SU-DHL-6 (cell line): ENCODE measurements at regions not wholly inside any gene's neighbourhood (a gene's known extent, or its start where the extent isn't known, plus 50 kb on each side); places are given as distances from the start of the nearest gene placed in this dataset.

Experiments
- H2AFZ ChIP-seq: fragments of 200-600 bp; sonication (generic); 2 replicates; pipeline ENCODE4 v1.6.1; 2014; ENCODE audit warnings: low read depth, mild to moderate bottlenecking, moderate library complexity, mixed read lengths, antibody characterized with exemption, low read length; ENCODE audit not compliant: severe bottlenecking
- H3F3A ChIP-seq: fragments of 200-600 bp; shearing (Covaris generic); 2 replicates; pipeline ENCODE4 v1.6.0; 2016; ENCODE audit warnings: antibody characterized with exemption, mild to moderate bottlenecking; ENCODE audit not compliant: insufficient read depth
- H3K27ac ChIP-seq: fragments of 200-600 bp; sonication (generic); 2 replicates; pipeline ENCODE4 v1.5.1; 2016; ENCODE audit warnings: low read depth, mild to moderate bottlenecking, low read length, moderate library complexity, mixed read lengths
- H3K27me3 ChIP-seq: fragments of 200-600 bp; sonication (generic), shearing (Covaris generic); 2 replicates; pipeline ENCODE4 v1.6.0; 2014; ENCODE audit warnings: mild to moderate bottlenecking, low read length
- H3K36me3 ChIP-seq: fragments of 200-600 bp; sonication (generic); 2 replicates; pipeline ENCODE4 v1.6.1; 2014; ENCODE audit warnings: mild to moderate bottlenecking, low read length, mixed read lengths
- H3K4me2 ChIP-seq: fragments of 300-600, 200-600 bp; shearing (Covaris generic), sonication (generic); 2 replicates; pipeline ENCODE4 v1.6.0; 2014; ENCODE audit warnings: low read length, low read depth, mild to moderate bottlenecking; ENCODE audit not compliant: poor library complexity, severe bottlenecking
- H3K4me3 ChIP-seq: fragments of 200-600 bp; sonication (generic); 2 replicates; pipeline ENCODE4 v1.5.1; 2014; ENCODE audit warnings: antibody characterized with exemption, low read length, mild to moderate bottlenecking, mixed read lengths; ENCODE audit not compliant: insufficient read depth, poor library complexity, severe bottlenecking
- H3K79me2 ChIP-seq: fragments of 200-600 bp; sonication (generic); 2 replicates; pipeline ENCODE4 v1.6.1; 2014; ENCODE audit warnings: mild to moderate bottlenecking, low read length, moderate library complexity; ENCODE audit not compliant: insufficient read depth
- H3K9ac ChIP-seq: fragments of 200-600 bp; sonication (generic); 2 replicates; pipeline ENCODE4 v1.7.0; 2014; ENCODE audit warnings: mild to moderate bottlenecking, low read length
- H3K9me2 ChIP-seq: fragments of 200-600 bp; sonication (generic); replicated peaks from 2 replicates; pipeline ENCODE4 v1.6.1; 2014; ENCODE audit warnings: low read length; ENCODE audit not compliant: insufficient read depth
- H3K9me3 ChIP-seq: fragments of 200-600 bp; sonication (generic); 2 replicates; pipeline ENCODE4 v1.6.1; 2014; ENCODE audit warnings: low read length, mixed read lengths; ENCODE audit not compliant: insufficient read depth
- H4K20me1 ChIP-seq: fragments of 200-600 bp; sonication (generic); 2 replicates; pipeline ENCODE4 v1.6.1; 2014; ENCODE audit warnings: low read depth, mild to moderate bottlenecking, antibody characterized with exemption, low read length, moderate library complexity, mixed read lengths
- EZH2phosphoT487 ChIP-seq: fragments of 200-600 bp; sonication (generic), shearing (Covaris generic); conservative IDR thresholded peaks from 2 replicates; pipeline ENCODE4 v1.6.1; 2018; ENCODE audit warnings: mild to moderate bottlenecking, antibody characterized with exemption, low read length, moderate library complexity, mixed read lengths
- TF ChIP-seq, protein P1 (sequence below): fragments of 200-600 bp; sonication (generic); IDR thresholded peaks from one replicate; pipeline ENCODE4 v1.5.1; 2017; ENCODE audit warnings: antibody characterized with exemption, mild to moderate bottlenecking, low read length, moderate library complexity; ENCODE audit not compliant: insufficient read depth, poor library complexity, severe bottlenecking

GRCh38 chr3:182500289-182500688 is 293.0 kb upstream of the ATP11B start:
- Histone ChIP-seq H3K9me2 (no peaks in the 10 kb centered on the region), H3K9me3 (no peaks in the 10 kb centered on the region), H3K79me2 (no peaks in the 10 kb centered on the region), H3K27me3 (no peaks in the 10 kb centered on the region), H3K27ac (no peak overlapping the region), H3K4me3 (no peak overlapping the region), H4K20me1 (no peaks in the 10 kb centered on the region), H3F3A (no peaks in the 10 kb centered on the region), H2AFZ (no peak overlapping the region), H3K9ac (no peak overlapping the region), H3K4me2 (no peak overlapping the region), H3K36me3 (no peaks in the 10 kb centered on the region)
- TF ChIP-seq, protein P1, sequence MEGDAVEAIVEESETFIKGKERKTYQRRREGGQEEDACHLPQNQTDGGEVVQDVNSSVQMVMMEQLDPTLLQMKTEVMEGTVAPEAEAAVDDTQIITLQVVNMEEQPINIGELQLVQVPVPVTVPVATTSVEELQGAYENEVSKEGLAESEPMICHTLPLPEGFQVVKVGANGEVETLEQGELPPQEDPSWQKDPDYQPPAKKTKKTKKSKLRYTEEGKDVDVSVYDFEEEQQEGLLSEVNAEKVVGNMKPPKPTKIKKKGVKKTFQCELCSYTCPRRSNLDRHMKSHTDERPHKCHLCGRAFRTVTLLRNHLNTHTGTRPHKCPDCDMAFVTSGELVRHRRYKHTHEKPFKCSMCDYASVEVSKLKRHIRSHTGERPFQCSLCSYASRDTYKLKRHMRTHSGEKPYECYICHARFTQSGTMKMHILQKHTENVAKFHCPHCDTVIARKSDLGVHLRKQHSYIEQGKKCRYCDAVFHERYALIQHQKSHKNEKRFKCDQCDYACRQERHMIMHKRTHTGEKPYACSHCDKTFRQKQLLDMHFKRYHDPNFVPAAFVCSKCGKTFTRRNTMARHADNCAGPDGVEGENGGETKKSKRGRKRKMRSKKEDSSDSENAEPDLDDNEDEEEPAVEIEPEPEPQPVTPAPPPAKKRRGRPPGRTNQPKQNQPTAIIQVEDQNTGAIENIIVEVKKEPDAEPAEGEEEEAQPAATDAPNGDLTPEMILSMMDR = no peak
- TF ChIP-seq EZH2phosphoT487 = no peak

GRCh38 chr3:182501856-182502255 is 291.4 kb upstream of the ATP11B start:
- no peak overlapping the region for H3K9ac ChIP-seq

GRCh38 chr3:182503401-182503800 is 289.9 kb upstream of the ATP11B start:
- H3K9me2 ChIP-seq = no peaks in the 10 kb centered on the region
- H2AFZ ChIP-seq = no peak overlapping the region
- H3K36me3 ChIP-seq = no peaks in the 10 kb centered on the region
- no peaks in the 10 kb centered on the region for H4K20me1 ChIP-seq
- no peak overlapping the region for H3K27ac ChIP-seq
- TF ChIP-seq EZH2phosphoT487 = no peak
- TF ChIP-seq, protein P1 = no peak
- no peak overlapping the region for H3K4me2 ChIP-seq
- H3K27me3 ChIP-seq = no peaks in the 10 kb centered on the region
- no peaks in the 10 kb centered on the region for H3F3A ChIP-seq
- no peak overlapping the region for H3K9ac ChIP-seq
- no peak overlapping the region for H3K4me3 ChIP-seq
- no peaks in the 10 kb centered on the region for H3K9me3 ChIP-seq
- no peaks in the 10 kb centered on the region for H3K79me2 ChIP-seq

More at GRCh38 chr3:182501856-182502255, 291.4 kb upstream of the ATP11B start:
- Histone ChIP-seq H2AFZ (no peak overlapping the region), H3K79me2 (no peaks in the 10 kb centered on the region), H3K36me3 (no peaks in the 10 kb centered on the region), H3K27me3 (no peaks in the 10 kb centered on the region), H3K4me3 (no peak overlapping the region), H3K27ac (no peak overlapping the region), H3K4me2 (no peak overlapping the region), H3F3A (no peaks in the 10 kb centered on the region), H3K9me3 (no peaks in the 10 kb centered on the region), H3K9me2 (no peaks in the 10 kb centered on the region), H4K20me1 (no peaks in the 10 kb centered on the region)
- TF ChIP-seq, protein P1 = no peak
- TF ChIP-seq EZH2phosphoT487 = no peak
